Ascending aorta (tissue), 2 donors: ENCODE measurements at regions not wholly inside any gene's neighbourhood (a gene's known extent, or its start where the extent isn't known, plus 50 kb on each side); places are given as distances from the start of the nearest gene placed in this dataset.

ENCODE experiments used
- DNase-seq, 2 donors: peaks; one replicate each; pipeline ENCODE4 v3.0.0-alpha.2; 2019; ENCODE audit warnings: low spot score in 2 of 2
- H3K27ac ChIP-seq, 2 donors: fragments of 200-600 bp; sonication (generic); one replicate each; pipeline ENCODE4 v1.5.1; 2016 to 2017; ENCODE audit warnings: mild to moderate bottlenecking in 1 of 2
- H3K27me3 ChIP-seq: fragments of 200-600 bp; sonication (generic); one replicate; pipeline ENCODE4 v1.5.1; 2017
- H3K36me3 ChIP-seq, 2 donors: fragments of 200-600 bp; sonication (generic); one replicate each; pipeline ENCODE4 v1.5.1; 2016
- H3K4me1 ChIP-seq, 2 donors: fragments of 200-600 bp; sonication (generic); one replicate each; pipeline ENCODE4 v1.5.1; 2016 to 2017; ENCODE audit warnings: mild to moderate bottlenecking in 1 of 2
- H3K4me3 ChIP-seq, 2 donors: fragments of 200-600 bp; sonication (generic); one replicate each; pipeline ENCODE4 v1.5.1; 2016 to 2017; ENCODE audit warnings: mild to moderate bottlenecking in 1 of 2
- H3K9me3 ChIP-seq, 2 donors: fragments of 200-600 bp; sonication (generic); one replicate each; pipeline ENCODE4 v1.5.1; 2016
- intact Hi-C: fragments of 100-400 bp; cut with DNase I; formaldehyde crosslinking; loops from one replicate; pipeline ENCODE4 v1.15.1; 2023
- TF ChIP-seq, protein P1 (sequence below), 3 experiments: fragments of 200-600 bp in 2 of 3; fragments of 450-650 bp in 1 of 3; sonication (generic) in 2 of 3; IDR thresholded peaks; one replicate each; pipeline ENCODE4 v1.5.1; 2016 to 2019; ENCODE audit warnings: antibody characterized with exemption in 3 of 3, mild to moderate bottlenecking in 1 of 3, moderate library complexity in 1 of 3

DNA sequence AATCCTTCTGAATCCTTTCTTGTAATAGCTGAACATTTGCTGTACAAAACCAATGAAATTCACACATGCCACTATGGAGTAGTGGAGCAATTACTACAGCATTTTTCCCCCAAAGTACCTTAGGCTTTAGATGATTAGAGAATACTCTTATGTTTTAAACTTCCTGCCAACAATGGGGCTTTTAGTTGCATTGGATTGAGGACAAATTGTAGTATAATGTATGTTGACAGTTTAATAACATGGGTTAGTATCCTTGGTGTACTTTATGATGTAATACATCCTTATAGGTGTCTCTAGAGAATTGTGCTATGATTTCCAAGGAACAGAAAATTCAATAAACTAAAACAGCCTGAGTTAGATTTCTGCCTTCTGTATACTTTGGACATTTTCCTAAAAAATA, 422.7 kb upstream of the GRAMD2B start:
- H3K27ac ChIP-seq, result no peak overlapping the region
- no peaks in the 10 kb centered on the region for H3K36me3 ChIP-seq
- no peaks in the 10 kb centered on the region for H3K27me3 ChIP-seq
- no peak overlapping the region for H3K4me3 ChIP-seq
- peaks cover 0 to 21% of the 10 kb centered on the region in 2 donors for H3K4me1 ChIP-seq
- no peak for DNase-seq
- TF ChIP-seq, protein P1, sequence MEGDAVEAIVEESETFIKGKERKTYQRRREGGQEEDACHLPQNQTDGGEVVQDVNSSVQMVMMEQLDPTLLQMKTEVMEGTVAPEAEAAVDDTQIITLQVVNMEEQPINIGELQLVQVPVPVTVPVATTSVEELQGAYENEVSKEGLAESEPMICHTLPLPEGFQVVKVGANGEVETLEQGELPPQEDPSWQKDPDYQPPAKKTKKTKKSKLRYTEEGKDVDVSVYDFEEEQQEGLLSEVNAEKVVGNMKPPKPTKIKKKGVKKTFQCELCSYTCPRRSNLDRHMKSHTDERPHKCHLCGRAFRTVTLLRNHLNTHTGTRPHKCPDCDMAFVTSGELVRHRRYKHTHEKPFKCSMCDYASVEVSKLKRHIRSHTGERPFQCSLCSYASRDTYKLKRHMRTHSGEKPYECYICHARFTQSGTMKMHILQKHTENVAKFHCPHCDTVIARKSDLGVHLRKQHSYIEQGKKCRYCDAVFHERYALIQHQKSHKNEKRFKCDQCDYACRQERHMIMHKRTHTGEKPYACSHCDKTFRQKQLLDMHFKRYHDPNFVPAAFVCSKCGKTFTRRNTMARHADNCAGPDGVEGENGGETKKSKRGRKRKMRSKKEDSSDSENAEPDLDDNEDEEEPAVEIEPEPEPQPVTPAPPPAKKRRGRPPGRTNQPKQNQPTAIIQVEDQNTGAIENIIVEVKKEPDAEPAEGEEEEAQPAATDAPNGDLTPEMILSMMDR (IDR thresholded peaks at IDR 0.05), result no peak
- no peaks in the 10 kb centered on the region for H3K9me3 ChIP-seq
- intact Hi-C loops, result loop anchor here (5.0 to 10.0 kb wide), 2 partner anchors 518 to 586 kb away; no protein-coding TSS in a partner anchor

DNA sequence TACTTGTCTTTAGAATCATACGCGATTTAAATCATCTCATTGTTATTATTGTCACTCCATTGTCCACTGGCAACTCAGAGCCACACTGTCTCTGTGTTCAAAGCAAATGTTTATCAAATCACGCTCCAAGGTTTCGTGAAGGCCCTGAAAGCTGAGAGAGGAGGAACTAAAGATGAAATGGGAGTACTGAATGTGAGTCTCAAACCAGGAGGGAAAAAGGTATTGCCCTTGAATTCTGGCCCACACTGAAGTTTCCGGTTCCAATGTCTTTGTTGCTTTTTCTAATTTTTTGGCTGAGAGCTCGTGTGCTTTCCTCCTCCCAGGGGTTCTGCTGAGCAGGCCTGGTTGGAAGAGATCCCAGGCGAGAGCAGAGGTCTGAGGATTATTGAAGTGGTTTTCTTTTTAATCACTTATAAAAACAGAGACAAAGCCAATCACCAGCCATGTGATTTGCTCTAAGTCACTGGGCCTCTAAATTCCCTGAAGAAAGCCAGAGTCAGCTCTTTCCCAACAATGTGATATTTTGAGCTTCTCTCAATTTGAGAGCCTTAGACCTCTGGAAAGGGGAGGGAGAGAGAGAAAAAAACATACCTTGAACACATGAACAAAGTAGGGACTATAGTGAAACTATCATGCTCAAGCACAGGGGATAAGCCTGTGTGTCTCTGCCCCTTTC, 420.8 kb upstream of the GRAMD2B start:
- no peaks in the 10 kb centered on the region for H3K36me3 ChIP-seq
- no peak overlapping the region for H3K4me3 ChIP-seq
- H3K27ac ChIP-seq, result peak overlapping the region; percentile 55 to 72
- no peaks in the 10 kb centered on the region for H3K9me3 ChIP-seq
- H3K4me1 ChIP-seq, result peaks cover 0 to 21% of the 10 kb centered on the region in 2 donors
- TF ChIP-seq, protein P1 (IDR thresholded peaks at IDR 0.05), result no peak
- intact Hi-C loops, result loop anchor here (5.0 to 10.0 kb wide), 2 partner anchors 520 to 588 kb away; no protein-coding TSS in a partner anchor
- H3K27me3 ChIP-seq, result no peaks in the 10 kb centered on the region
- DNase-seq, result peak; percentile 16 to 88

DNA sequence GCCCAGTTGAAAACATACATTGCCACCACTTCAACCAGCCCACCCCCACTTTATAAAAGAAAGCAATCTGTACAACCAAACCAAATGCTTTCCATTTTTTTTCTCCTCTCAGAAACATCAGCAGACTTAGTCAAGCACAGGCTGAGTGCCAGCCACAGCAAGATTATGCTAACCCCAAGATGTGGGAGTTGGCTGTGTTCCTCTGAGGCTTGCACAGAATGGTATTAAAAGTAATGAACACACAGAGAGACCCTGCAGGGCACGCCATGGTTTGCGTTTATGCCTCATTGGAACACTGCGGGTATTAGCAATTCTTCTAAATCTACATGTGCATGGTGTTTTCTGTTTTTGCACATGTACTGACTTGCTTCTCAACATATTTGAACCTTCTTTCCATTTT, 419.9 kb upstream of the GRAMD2B start:
- intact Hi-C loops, result loop anchor here (5.0 to 10.0 kb wide), 2 partner anchors 521 to 589 kb away; no protein-coding TSS in a partner anchor
- H3K27me3 ChIP-seq, result no peaks in the 10 kb centered on the region
- H3K9me3 ChIP-seq, result no peaks in the 10 kb centered on the region
- no peak overlapping the region for H3K4me3 ChIP-seq
- TF ChIP-seq, protein P1 (IDR thresholded peaks at IDR 0.05), result no peak
- peaks cover 0 to 21% of the 10 kb centered on the region in 2 donors for H3K4me1 ChIP-seq
- H3K36me3 ChIP-seq, result no peaks in the 10 kb centered on the region
- peak overlapping the region in 1 of 2 donors; percentile 72 for H3K27ac ChIP-seq
- no peak for DNase-seq

DNA sequence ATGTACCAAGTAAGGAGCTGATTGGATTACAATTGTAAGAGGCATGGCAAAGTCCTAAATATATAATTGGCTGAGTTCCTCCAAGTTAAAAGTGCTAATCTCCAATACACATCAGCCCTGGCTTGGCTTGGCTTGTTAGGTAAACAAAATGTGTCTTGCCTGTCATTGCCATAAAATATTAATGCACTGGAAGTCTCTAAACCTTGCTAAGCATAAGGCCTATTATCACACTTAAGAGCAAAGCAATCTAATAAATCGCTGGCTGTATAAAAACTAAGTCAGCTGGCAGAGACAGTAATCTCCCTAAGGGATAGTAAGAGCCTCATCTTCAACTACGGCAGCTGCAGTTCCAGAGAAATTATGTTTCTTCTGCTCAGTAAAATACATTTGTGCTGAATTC, 418.6 kb upstream of the GRAMD2B start:
- intact Hi-C loops, result loop anchor here (5.0 to 10.0 kb wide), 2 partner anchors 522 to 590 kb away; no protein-coding TSS in a partner anchor
- H3K27me3 ChIP-seq, result no peaks in the 10 kb centered on the region
- TF ChIP-seq, protein P1 (IDR thresholded peaks at IDR 0.05), result no peak
- no peak overlapping the region for H3K27ac ChIP-seq
- no peaks in the 10 kb centered on the region for H3K36me3 ChIP-seq
- peaks cover 0 to 21% of the 10 kb centered on the region in 2 donors for H3K4me1 ChIP-seq
- no peaks in the 10 kb centered on the region for H3K9me3 ChIP-seq
- no peak for DNase-seq
- H3K4me3 ChIP-seq, result no peak overlapping the region

DNA sequence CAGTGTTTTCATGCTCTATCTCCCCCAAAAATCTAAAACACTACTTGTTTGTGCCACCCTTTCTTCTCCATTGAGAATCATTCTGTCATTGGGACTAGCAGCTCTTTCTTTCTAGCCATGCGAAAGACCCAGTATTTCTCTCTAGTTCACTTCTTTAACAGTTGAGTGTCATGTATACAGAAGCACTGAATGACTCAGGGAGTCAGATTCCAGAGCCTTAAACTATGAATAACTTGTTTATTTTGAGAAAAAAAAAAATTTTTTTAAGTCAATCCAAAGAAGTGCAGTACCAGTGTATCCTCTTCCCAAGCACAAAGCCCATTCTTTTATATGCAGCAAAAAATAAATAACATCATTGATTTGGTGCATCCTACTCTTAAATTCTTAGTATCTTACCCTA, 415.4 kb upstream of the GRAMD2B start:
- no peak for DNase-seq
- TF ChIP-seq, protein P1 (IDR thresholded peaks at IDR 0.05), result no peak
- Histone ChIP-seq H3K4me1 (peaks cover 0 to 10% of the 10 kb centered on the region in 2 donors), H3K27me3 (no peaks in the 10 kb centered on the region), H3K36me3 (no peaks in the 10 kb centered on the region), H3K4me3 (no peak overlapping the region), H3K9me3 (no peaks in the 10 kb centered on the region), H3K27ac (no peak overlapping the region)
- intact Hi-C loops, result loop anchor here (10.0 kb wide), 1 partner anchor 593 kb away; no protein-coding TSS in a partner anchor
